ENCODE measurements at regions not wholly inside any gene's neighbourhood (a gene's known extent, or its start where the extent isn't known, plus 50 kb on each side); places are given as distances from the start of the nearest gene placed in this dataset.

DNA sequence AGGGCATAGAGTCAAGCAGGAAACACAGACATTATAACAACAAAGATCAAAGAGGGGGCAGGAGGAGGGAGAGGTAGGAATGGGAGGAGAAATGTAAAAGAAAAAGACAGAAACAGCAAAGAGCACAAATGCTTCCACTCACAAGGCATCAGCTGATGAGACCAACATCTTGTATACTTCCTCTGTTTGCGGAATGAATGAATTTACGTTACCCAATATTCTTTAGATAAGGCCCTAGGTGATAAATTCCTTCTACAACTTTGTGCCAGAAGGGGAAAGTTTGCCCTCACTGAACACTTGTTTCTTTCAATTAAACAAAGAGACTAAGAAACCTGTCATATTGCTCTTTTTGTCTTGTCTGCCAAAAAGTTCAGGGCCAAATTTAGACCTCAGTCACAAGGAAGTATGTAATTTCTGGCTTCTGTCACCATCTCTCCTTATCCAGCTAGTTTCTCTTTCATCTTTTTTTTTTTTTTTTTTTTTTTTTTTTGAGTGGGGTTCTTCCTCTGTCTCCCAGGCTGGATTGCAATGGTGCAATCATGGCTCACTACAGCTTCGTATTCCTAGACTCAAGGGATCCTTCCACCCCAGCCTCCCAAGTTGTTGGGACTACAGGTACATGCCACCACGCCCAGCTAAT lies 116.4 kb upstream of the NANOS1 start:
- DNase-seq (ENCODE audit: low spot score), result no peak

GRCh38 chr10:118913825-118914224 lies 115.7 kb upstream of the NANOS1 start:
- DNase-seq (ENCODE audit: low spot score), result no peak
- TF ChIP-seq CTCF (IDR thresholded peaks at IDR 0.05; ENCODE audit: extremely low read depth, missing control alignments), result no peak

More for the DNA sequence above, 116.4 kb upstream of the NANOS1 start:
- TF ChIP-seq CTCF (IDR thresholded peaks at IDR 0.05; ENCODE audit: extremely low read depth, missing control alignments), result no peak

- no peak for DNase-seq (ENCODE audit: low spot score)
- no peak for TF ChIP-seq CTCF (IDR thresholded peaks at IDR 0.05; ENCODE audit: extremely low read depth, missing control alignments)
These were observed 114.9 kb upstream of the NANOS1 start for GRCh38 chr10:118914629-118915028.

GRCh38 chr10:118915161-118915560 lies 114.4 kb upstream of the NANOS1 start:
- no peak for TF ChIP-seq CTCF (IDR thresholded peaks at IDR 0.05; ENCODE audit: extremely low read depth, missing control alignments)
- no peak for DNase-seq (ENCODE audit: low spot score)

DNA sequence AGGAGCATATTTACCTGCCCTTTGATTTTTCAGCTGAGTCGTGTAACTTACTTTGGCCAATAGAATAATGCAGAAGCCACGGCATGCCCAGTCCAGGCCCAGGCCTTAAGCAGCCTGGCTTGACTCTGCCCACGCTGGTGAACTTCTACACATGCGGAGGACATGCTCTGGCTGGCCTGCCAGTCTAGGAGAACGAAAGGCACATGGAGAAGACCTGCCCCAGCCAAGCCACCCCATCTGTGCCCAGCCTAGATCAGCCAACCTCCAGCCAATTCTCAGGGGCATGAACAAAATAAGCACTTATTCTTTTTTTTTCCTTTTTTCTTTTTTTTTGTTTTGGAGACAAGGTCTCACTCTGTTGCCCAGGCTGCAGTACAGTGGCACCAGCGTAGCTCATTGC lies 112.7 kb upstream of the NANOS1 start:
- TF ChIP-seq CTCF (IDR thresholded peaks at IDR 0.05; ENCODE audit: extremely low read depth, missing control alignments), result no peak
- no peak for DNase-seq (ENCODE audit: low spot score)

DNA sequence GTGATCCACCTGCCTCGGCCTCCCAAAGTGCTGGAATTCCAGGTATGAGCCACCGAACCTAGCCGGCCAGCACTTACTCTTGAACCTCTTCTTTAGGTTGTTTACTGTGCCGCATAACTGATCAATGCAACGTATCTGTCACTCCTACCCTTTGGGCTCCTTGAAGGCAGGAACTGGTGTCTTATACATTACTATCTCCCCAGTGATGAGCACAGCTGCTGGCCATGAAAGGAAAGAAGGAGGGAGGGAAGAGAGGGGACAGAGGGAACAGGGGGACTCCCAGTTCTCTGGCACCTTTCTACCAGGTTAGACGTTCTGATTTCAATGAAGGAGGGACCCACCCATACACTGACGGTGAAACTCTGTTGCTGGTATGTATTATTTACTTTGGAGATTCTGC lies 111.8 kb upstream of the NANOS1 start:
- TF ChIP-seq CTCF (IDR thresholded peaks at IDR 0.05; ENCODE audit: extremely low read depth, missing control alignments), result no peak
- no peak for DNase-seq (ENCODE audit: low spot score)

- no peak for TF ChIP-seq CTCF (IDR thresholded peaks at IDR 0.05; ENCODE audit: extremely low read depth, missing control alignments)
- no peak for DNase-seq (ENCODE audit: low spot score)
These were observed 111.4 kb upstream of the NANOS1 start for GRCh38 chr10:118918116-118918515.

All from GM20000 (cell line).